ENCODE measurements at regions not wholly inside any gene's neighbourhood (a gene's known extent, or its start where the extent isn't known, plus 50 kb on each side); places are given as distances from the start of the nearest gene placed in this dataset.

DNA sequence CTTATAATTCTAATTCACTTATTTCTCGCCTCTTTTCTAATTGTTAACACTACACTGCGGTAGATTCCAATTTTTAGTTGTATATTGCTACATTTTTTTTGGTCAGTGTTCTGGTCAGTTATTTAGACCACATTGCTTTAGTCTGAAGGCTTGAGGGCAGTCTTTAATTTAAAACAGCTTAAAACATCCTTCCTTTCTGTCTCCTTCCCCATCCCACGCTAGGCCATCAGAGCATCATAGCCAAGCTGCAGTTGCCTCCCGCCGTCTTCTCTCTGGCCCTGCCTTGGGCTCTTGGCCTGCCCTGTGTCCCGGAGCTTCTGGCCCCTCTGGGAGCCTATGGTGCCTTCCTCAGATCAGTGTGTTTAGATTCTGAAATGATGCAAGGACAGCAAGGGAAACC lies 52.6 kb upstream of the GLI2 start:
- Histone ChIP-seq H3K79me2 (replicated peaks; ENCODE audit: insufficient read depth) (no peaks in the 10 kb centered on the region), H4K20me1 (replicated peaks; ENCODE audit: insufficient read depth) (no peaks in the 10 kb centered on the region), H3K9me2 (ENCODE audit: insufficient read depth) (no peaks in the 10 kb centered on the region), H3K36me3 (ENCODE audit: insufficient read depth) (no peaks in the 10 kb centered on the region), H3K4me3 (no peak overlapping the region), H3K4me2 (no peak overlapping the region), H3K27ac (ENCODE audit: low read depth) (no peak overlapping the region), H2AFZ (no peak overlapping the region), H3K4me1 (ENCODE audit: insufficient read depth) (no peaks in the 10 kb centered on the region), H3K27me3 (ENCODE audit: insufficient read depth) (peaks cover 3% of the 10 kb centered on the region; the same call in 1 of the 2 replicates), H3F3A (replicated peaks; ENCODE audit: low read depth) (0 out of 2 replicates have a peak, but pooled peaks cover 3% of the 10 kb centered on the region)
- no peak overlapping the region for H3K27ac Mint-ChIP-seq
- peaks cover 3% of the 10 kb centered on the region; the same call in 1 of the 3 replicates for H3K4me1 Mint-ChIP-seq
- H3K36me3 Mint-ChIP-seq (ENCODE audit: low read depth): no peaks in the 10 kb centered on the region
- no peak overlapping the region for H3K4me3 Mint-ChIP-seq
- no peak for DNase-seq (ENCODE audit: low spot score)
- peaks cover 3% of the 10 kb centered on the region; the same call in 2 of the 3 replicates for H3K9me3 Mint-ChIP-seq
- TF ChIP-seq CREB1 (CRISPR knock-in tag; IDR thresholded peaks at IDR 0.05; ENCODE audit: low read depth): no peak
- TF ChIP-seq, protein P1, sequence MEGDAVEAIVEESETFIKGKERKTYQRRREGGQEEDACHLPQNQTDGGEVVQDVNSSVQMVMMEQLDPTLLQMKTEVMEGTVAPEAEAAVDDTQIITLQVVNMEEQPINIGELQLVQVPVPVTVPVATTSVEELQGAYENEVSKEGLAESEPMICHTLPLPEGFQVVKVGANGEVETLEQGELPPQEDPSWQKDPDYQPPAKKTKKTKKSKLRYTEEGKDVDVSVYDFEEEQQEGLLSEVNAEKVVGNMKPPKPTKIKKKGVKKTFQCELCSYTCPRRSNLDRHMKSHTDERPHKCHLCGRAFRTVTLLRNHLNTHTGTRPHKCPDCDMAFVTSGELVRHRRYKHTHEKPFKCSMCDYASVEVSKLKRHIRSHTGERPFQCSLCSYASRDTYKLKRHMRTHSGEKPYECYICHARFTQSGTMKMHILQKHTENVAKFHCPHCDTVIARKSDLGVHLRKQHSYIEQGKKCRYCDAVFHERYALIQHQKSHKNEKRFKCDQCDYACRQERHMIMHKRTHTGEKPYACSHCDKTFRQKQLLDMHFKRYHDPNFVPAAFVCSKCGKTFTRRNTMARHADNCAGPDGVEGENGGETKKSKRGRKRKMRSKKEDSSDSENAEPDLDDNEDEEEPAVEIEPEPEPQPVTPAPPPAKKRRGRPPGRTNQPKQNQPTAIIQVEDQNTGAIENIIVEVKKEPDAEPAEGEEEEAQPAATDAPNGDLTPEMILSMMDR (conservative IDR thresholded peaks at IDR 0.05; ENCODE audit: low read depth in 2 of 2): no peak
- no peak for TF ChIP-seq STAT1 (IDR thresholded peaks at IDR 0.05; ENCODE audit: unreplicated experiment)
- TF ChIP-seq EZH2 (IDR thresholded peaks at IDR 0.05; ENCODE audit: low read depth, unreplicated experiment): no peak
- no peak for TF ChIP-seq NANOG (IDR thresholded peaks at IDR 0.05; ENCODE audit: borderline replicate concordance)
- TF ChIP-seq, protein P2, sequence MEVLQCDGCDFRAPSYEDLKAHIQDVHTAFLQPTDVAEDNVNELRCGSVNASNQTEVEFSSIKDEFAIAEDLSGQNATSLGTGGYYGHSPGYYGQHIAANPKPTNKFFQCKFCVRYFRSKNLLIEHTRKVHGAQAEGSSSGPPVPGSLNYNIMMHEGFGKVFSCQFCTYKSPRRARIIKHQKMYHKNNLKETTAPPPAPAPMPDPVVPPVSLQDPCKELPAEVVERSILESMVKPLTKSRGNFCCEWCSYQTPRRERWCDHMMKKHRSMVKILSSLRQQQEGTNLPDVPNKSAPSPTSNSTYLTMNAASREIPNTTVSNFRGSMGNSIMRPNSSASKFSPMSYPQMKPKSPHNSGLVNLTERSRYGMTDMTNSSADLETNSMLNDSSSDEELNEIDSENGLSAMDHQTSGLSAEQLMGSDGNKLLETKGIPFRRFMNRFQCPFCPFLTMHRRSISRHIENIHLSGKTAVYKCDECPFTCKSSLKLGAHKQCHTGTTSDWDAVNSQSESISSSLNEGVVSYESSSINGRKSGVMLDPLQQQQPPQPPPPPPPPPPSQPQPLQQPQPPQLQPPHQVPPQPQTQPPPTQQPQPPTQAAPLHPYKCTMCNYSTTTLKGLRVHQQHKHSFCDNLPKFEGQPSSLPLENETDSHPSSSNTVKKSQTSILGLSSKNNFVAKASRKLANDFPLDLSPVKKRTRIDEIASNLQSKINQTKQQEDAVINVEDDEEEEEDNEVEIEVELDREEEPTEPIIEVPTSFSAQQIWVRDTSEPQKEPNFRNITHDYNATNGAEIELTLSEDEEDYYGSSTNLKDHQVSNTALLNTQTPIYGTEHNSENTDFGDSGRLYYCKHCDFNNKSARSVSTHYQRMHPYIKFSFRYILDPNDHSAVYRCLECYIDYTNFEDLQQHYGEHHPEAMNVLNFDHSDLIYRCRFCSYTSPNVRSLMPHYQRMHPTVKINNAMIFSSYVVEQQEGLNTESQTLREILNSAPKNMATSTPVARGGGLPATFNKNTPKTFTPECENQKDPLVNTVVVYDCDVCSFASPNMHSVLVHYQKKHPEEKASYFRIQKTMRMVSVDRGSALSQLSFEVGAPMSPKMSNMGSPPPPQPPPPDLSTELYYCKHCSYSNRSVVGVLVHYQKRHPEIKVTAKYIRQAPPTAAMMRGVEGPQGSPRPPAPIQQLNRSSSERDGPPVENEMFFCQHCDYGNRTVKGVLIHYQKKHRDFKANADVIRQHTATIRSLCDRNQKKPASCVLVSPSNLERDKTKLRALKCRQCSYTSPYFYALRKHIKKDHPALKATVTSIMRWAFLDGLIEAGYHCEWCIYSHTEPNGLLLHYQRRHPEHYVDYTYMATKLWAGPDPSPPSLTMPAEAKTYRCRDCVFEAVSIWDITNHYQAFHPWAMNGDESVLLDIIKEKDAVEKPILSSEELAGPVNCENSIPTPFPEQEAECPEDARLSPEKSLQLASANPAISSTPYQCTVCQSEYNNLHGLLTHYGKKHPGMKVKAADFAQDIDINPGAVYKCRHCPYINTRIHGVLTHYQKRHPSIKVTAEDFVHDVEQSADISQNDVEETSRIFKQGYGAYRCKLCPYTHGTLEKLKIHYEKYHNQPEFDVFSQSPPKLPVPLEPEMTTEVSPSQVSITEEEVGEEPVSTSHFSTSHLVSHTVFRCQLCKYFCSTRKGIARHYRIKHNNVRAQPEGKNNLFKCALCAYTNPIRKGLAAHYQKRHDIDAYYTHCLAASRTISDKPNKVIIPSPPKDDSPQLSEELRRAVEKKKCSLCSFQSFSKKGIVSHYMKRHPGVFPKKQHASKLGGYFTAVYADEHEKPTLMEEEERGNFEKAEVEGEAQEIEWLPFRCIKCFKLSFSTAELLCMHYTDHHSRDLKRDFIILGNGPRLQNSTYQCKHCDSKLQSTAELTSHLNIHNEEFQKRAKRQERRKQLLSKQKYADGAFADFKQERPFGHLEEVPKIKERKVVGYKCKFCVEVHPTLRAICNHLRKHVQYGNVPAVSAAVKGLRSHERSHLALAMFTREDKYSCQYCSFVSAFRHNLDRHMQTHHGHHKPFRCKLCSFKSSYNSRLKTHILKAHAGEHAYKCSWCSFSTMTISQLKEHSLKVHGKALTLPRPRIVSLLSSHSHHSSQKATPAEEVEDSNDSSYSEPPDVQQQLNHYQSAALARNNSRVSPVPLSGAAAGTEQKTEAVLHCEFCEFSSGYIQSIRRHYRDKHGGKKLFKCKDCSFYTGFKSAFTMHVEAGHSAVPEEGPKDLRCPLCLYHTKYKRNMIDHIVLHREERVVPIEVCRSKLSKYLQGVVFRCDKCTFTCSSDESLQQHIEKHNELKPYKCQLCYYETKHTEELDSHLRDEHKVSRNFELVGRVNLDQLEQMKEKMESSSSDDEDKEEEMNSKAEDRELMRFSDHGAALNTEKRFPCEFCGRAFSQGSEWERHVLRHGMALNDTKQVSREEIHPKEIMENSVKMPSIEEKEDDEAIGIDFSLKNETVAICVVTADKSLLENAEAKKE (CRISPR knock-in tag; IDR thresholded peaks at IDR 0.05): no peak
- TF ChIP-seq, protein P3, sequence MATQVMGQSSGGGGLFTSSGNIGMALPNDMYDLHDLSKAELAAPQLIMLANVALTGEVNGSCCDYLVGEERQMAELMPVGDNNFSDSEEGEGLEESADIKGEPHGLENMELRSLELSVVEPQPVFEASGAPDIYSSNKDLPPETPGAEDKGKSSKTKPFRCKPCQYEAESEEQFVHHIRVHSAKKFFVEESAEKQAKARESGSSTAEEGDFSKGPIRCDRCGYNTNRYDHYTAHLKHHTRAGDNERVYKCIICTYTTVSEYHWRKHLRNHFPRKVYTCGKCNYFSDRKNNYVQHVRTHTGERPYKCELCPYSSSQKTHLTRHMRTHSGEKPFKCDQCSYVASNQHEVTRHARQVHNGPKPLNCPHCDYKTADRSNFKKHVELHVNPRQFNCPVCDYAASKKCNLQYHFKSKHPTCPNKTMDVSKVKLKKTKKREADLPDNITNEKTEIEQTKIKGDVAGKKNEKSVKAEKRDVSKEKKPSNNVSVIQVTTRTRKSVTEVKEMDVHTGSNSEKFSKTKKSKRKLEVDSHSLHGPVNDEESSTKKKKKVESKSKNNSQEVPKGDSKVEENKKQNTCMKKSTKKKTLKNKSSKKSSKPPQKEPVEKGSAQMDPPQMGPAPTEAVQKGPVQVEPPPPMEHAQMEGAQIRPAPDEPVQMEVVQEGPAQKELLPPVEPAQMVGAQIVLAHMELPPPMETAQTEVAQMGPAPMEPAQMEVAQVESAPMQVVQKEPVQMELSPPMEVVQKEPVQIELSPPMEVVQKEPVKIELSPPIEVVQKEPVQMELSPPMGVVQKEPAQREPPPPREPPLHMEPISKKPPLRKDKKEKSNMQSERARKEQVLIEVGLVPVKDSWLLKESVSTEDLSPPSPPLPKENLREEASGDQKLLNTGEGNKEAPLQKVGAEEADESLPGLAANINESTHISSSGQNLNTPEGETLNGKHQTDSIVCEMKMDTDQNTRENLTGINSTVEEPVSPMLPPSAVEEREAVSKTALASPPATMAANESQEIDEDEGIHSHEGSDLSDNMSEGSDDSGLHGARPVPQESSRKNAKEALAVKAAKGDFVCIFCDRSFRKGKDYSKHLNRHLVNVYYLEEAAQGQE (IDR thresholded peaks at IDR 0.05; ENCODE audit: unreplicated experiment): no peak
- no peak for TF ChIP-seq JUNB (IDR thresholded peaks at IDR 0.05; ENCODE audit: unreplicated experiment)
- no peak for TF ChIP-seq EZH2phosphoT487 (IDR thresholded peaks at IDR 0.05; ENCODE audit: unreplicated experiment)
- TF ChIP-seq, protein P4, sequence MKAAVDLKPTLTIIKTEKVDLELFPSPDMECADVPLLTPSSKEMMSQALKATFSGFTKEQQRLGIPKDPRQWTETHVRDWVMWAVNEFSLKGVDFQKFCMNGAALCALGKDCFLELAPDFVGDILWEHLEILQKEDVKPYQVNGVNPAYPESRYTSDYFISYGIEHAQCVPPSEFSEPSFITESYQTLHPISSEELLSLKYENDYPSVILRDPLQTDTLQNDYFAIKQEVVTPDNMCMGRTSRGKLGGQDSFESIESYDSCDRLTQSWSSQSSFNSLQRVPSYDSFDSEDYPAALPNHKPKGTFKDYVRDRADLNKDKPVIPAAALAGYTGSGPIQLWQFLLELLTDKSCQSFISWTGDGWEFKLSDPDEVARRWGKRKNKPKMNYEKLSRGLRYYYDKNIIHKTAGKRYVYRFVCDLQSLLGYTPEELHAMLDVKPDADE (IDR thresholded peaks at IDR 0.05): no peak
- TF ChIP-seq ZNF331 (CRISPR knock-in tag; IDR thresholded peaks at IDR 0.05; ENCODE audit: low read depth): no peak
- TF ChIP-seq ZNF114 (CRISPR knock-in tag; IDR thresholded peaks at IDR 0.05): no peak
- no peak for TF ChIP-seq POLR2AphosphoS5 (IDR thresholded peaks at IDR 0.05; ENCODE audit: low read depth)
- peaks cover 12% of the 10 kb centered on the region for H3K27me3 Mint-ChIP-seq (ENCODE audit: insufficient read depth, low read depth, poor library complexity)
- no peak for ATAC-seq
